Vagina (tissue), 2 donors: ENCODE measurements at regions not wholly inside any gene's neighbourhood (a gene's known extent, or its start where the extent isn't known, plus 50 kb on each side); places are given as distances from the start of the nearest gene placed in this dataset.

Experiments
- CTCF ChIP-seq, 3 experiments: fragments of 450-650 bp in 2 of 3; fragments of 200-600 bp in 1 of 3; sonication (generic) in 1 of 3; IDR thresholded peaks; one replicate each; pipeline ENCODE4 v1.5.1; 2017 to 2019; ENCODE audit warnings: antibody characterized with exemption in 3 of 3, mild to moderate bottlenecking in 2 of 3, moderate library complexity in 2 of 3
- POLR2A ChIP-seq, 2 donors: fragments of 450-650 bp; IDR thresholded peaks; one replicate each; pipeline ENCODE4 v1.6.1; 2017; ENCODE audit warnings: antibody characterized with exemption in 2 of 2, mild to moderate bottlenecking in 2 of 2, moderate library complexity in 2 of 2
- POLR2AphosphoS5 ChIP-seq, 2 donors: sonication (generic); formaldehyde crosslinking; IDR thresholded peaks; one replicate each; pipeline ENCODE4 v1.9.0; 2017; ENCODE audit warnings: antibody characterized with exemption in 2 of 2, mild to moderate bottlenecking in 2 of 2, low read depth in 1 of 2; ENCODE audit not compliant: insufficient read depth in 1 of 2

DNA sequence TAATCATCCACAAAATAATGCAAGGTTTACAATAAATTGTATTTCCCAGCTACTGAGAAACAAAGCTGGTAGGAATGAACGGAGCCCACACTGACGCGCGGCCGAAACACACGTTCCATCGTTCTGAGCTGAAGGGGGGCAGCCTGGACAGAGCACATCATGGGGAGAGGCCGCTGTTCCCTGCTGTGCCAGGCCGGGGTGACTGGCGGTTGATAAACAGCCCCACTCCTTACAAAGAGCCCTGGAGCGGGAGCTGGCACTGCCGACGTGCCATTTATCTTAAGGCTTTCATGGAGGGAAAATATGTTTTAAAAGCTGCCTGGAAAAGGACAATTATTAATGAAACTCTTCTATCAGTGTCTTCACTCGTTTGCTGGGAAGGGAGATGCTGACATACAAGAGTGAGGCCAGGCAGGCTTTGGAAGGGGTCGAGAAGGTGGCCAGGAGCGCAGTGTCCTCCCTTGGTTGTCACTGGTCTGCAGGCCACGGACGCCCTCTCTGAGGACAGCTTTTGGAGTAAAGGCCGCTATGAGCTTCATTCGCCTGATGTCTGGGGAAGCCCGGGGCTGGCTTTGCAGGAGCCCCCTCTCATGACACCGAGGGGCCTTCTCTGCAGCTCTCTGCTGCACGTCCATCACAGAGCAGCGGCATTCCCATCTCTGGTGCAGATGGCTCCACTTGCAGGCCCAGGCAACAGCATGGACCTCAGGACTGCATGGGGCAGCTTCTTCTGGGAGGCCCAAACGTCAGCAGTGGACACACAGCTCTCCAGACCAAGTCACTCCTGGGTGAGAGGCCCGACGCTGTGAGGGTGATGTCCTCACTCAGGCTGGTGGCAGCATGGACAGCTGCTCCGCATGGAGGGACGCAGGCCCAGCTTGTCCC is 355.3 kb upstream of the SFSWAP start:
- TF ChIP-seq CTCF (IDR thresholded peaks at IDR 0.05), result no peak
- no peak for TF ChIP-seq POLR2A (IDR thresholded peaks at IDR 0.05)
- no peak for TF ChIP-seq POLR2AphosphoS5 (IDR thresholded peaks at IDR 0.05; ENCODE audit: insufficient read depth in 1 of 2, low read depth in 1 of 2)
